Naive thymus-derived CD8-positive, alpha-beta T cell (primary cell): ENCODE measurements at regions not wholly inside any gene's neighbourhood (a gene's known extent, or its start where the extent isn't known, plus 50 kb on each side); places are given as distances from the start of the nearest gene placed in this dataset.

Experiments used
- ATAC-seq, 2 donors: fragments of 150-1000 bp; cut with Tn5 transposase in 1 of 2; sonication (Bioruptor Pico), chemical (Tn5 transposase) in 1 of 2; 1 replicate in 1 of 2; 2 replicates in 1 of 2; pipeline ENCODE4 v1.10.0; 2021; ENCODE audit warnings: mild to moderate bottlenecking in 2 of 2, moderate library complexity in 2 of 2
- POLR2A ChIA-PET: fragments of 350-600 bp; sonication (Branson Sonifier 250); formaldehyde crosslinking; loops from one replicate; lab custom pipeline; 2021; ENCODE audit warnings: antibody characterized with exemption; lab: Charles Lee
- DNase-seq, 10 donors: peaks; one replicate each; pipeline versions ENCODE4 v3.0.0 to v3.0.0-alpha.2; 2020 to 2022
- H3K27ac Mint-ChIP-seq, 10 donors: one replicate each; pipeline ENCODE4 v1.8.0; 2020 to 2022; ENCODE audit warnings: mild to moderate bottlenecking in 10 of 10, mixed read lengths in 10 of 10, moderate library complexity in 4 of 10, inconsistent platforms in 1 of 10
- H3K27me3 Mint-ChIP-seq, 5 donors: one replicate each; pipeline ENCODE4 v1.8.0; 2021 to 2022; ENCODE audit warnings: mixed read lengths in 5 of 5
- H3K36me3 Mint-ChIP-seq, 3 donors: one replicate each; pipeline ENCODE4 v1.8.0; 2020 to 2022; ENCODE audit warnings: mixed read lengths in 3 of 3, mild to moderate bottlenecking in 2 of 3, inconsistent platforms in 1 of 3
- H3K4me1 Mint-ChIP-seq, 4 donors: one replicate each; pipeline ENCODE4 v1.8.0; 2021 to 2022; ENCODE audit warnings: mixed read lengths in 4 of 4
- H3K4me3 Mint-ChIP-seq, 10 donors: one replicate each; pipeline ENCODE4 v1.8.0; 2020 to 2022; ENCODE audit warnings: mild to moderate bottlenecking in 10 of 10, mixed read lengths in 10 of 10, moderate library complexity in 6 of 10, inconsistent platforms in 1 of 10
- H3K9me3 Mint-ChIP-seq, 9 donors: one replicate each; pipeline ENCODE4 v1.8.0; 2020 to 2022; ENCODE audit warnings: mixed read lengths in 9 of 9, mild to moderate bottlenecking in 3 of 9, inconsistent platforms in 1 of 9, moderate library complexity in 1 of 9

GRCh38 chr13:81659984-81660383 is 1319.1 kb upstream of the SPRY2 start:
- no peak overlapping the region for H3K27ac Mint-ChIP-seq
- H3K27me3 Mint-ChIP-seq, result no peaks in the 10 kb centered on the region
- no peak overlapping the region for H3K4me3 Mint-ChIP-seq
- peaks cover 1 to 39% (median 9%) of the 10 kb centered on the region in 9 donors for H3K9me3 Mint-ChIP-seq
- ATAC-seq (no peak), DNase-seq (no peak)
- no peaks in the 10 kb centered on the region for H3K36me3 Mint-ChIP-seq
- H3K4me1 Mint-ChIP-seq, result no peaks in the 10 kb centered on the region
- POLR2A ChIA-PET, result no interaction called here

GRCh38 chr13:81658598-81659370 is 1317.9 kb upstream of the SPRY2 start:
- DNase-seq (no peak), ATAC-seq (no peak)
- H3K9me3 Mint-ChIP-seq, result peaks cover 3 to 39% (median 9%) of the 10 kb centered on the region in 9 donors
- POLR2A ChIA-PET, result no interaction called here
- H3K4me1 Mint-ChIP-seq, result no peaks in the 10 kb centered on the region
- no peaks in the 10 kb centered on the region for H3K36me3 Mint-ChIP-seq
- H3K4me3 Mint-ChIP-seq, result no peak overlapping the region
- no peaks in the 10 kb centered on the region for H3K27me3 Mint-ChIP-seq
- H3K27ac Mint-ChIP-seq, result no peak overlapping the region

GRCh38 chr13:81639984-81640582 is 1299.2 kb upstream of the SPRY2 start:
- H3K4me1 Mint-ChIP-seq, result no peaks in the 10 kb centered on the region
- no peak overlapping the region for H3K4me3 Mint-ChIP-seq
- H3K27me3 Mint-ChIP-seq, result no peaks in the 10 kb centered on the region
- POLR2A ChIA-PET, result no interaction called here
- ATAC-seq, result no peak
- H3K27ac Mint-ChIP-seq, result no peak overlapping the region
- no peak for DNase-seq
- peaks cover 0 to 16% (median 2%) of the 10 kb centered on the region in 9 donors for H3K9me3 Mint-ChIP-seq
- H3K36me3 Mint-ChIP-seq, result no peaks in the 10 kb centered on the region

GRCh38 chr13:81637457-81637856 is 1296.5 kb upstream of the SPRY2 start:
- ATAC-seq (no peak), DNase-seq (no peak)
- H3K27me3 Mint-ChIP-seq, result no peaks in the 10 kb centered on the region
- H3K36me3 Mint-ChIP-seq, result no peaks in the 10 kb centered on the region
- POLR2A ChIA-PET, result no interaction called here
- peaks cover 0 to 1% (median 0%) of the 10 kb centered on the region in 4 donors for H3K4me1 Mint-ChIP-seq
- H3K4me3 Mint-ChIP-seq, result no peak overlapping the region
- H3K9me3 Mint-ChIP-seq, result peaks cover 0 to 20% (median 3%) of the 10 kb centered on the region in 9 donors
- H3K27ac Mint-ChIP-seq, result no peak overlapping the region

- no peak for ATAC-seq
Measured at GRCh38 chr13:81636120-81636519, 1295.2 kb upstream of the SPRY2 start.

GRCh38 chr13:81615031-81615430 is 1274.1 kb upstream of the SPRY2 start:
- Mint-ChIP-seq H3K4me1 (no peaks in the 10 kb centered on the region), H3K4me3 (no peak overlapping the region), H3K36me3 (no peaks in the 10 kb centered on the region), H3K9me3 (peaks cover 0 to 14% (median 7%) of the 10 kb centered on the region in 9 donors), H3K27ac (no peak overlapping the region), H3K27me3 (no peaks in the 10 kb centered on the region)
- ATAC-seq (no peak), DNase-seq (no peak)
- POLR2A ChIA-PET, result no interaction called here

More at GRCh38 chr13:81636120-81636519, 1295.2 kb upstream of the SPRY2 start:
- peaks cover 0 to 1% (median 0%) of the 10 kb centered on the region in 4 donors for H3K4me1 Mint-ChIP-seq
- POLR2A ChIA-PET, result no interaction called here
- H3K27me3 Mint-ChIP-seq, result no peaks in the 10 kb centered on the region
- no peak for DNase-seq
- H3K36me3 Mint-ChIP-seq, result no peaks in the 10 kb centered on the region
- peaks cover 0 to 23% (median 7%) of the 10 kb centered on the region in 9 donors for H3K9me3 Mint-ChIP-seq
- H3K4me3 Mint-ChIP-seq, result no peak overlapping the region
- no peak overlapping the region for H3K27ac Mint-ChIP-seq

- Mint-ChIP-seq H3K27me3 (no peaks in the 10 kb centered on the region), H3K36me3 (peaks cover 0 to 6% (median 0%) of the 10 kb centered on the region in 3 donors), H3K4me1 (no peaks in the 10 kb centered on the region), H3K9me3 (peaks cover 0 to 23% (median 10%) of the 10 kb centered on the region in 9 donors), H3K27ac (no peak overlapping the region), H3K4me3 (no peak overlapping the region)
- ATAC-seq (no peak), DNase-seq (no peak)
- POLR2A ChIA-PET, result no interaction called here
Measured at GRCh38 chr13:81610644-81611043, 1269.7 kb upstream of the SPRY2 start.

GRCh38 chr13:81609335-81609734 is 1268.4 kb upstream of the SPRY2 start:
- POLR2A ChIA-PET, result no interaction called here
- no peaks in the 10 kb centered on the region for H3K27me3 Mint-ChIP-seq

GRCh38 chr13:81606074-81606473 is 1265.1 kb upstream of the SPRY2 start:
- no peak overlapping the region for H3K4me3 Mint-ChIP-seq
- DNase-seq, result no peak
- ATAC-seq, result no peak
- no peak overlapping the region for H3K27ac Mint-ChIP-seq
- peaks cover 0 to 6% (median 0%) of the 10 kb centered on the region in 3 donors for H3K36me3 Mint-ChIP-seq
- no peaks in the 10 kb centered on the region for H3K4me1 Mint-ChIP-seq
- H3K27me3 Mint-ChIP-seq, result no peaks in the 10 kb centered on the region
- H3K9me3 Mint-ChIP-seq, result peaks cover 0 to 21% (median 9%) of the 10 kb centered on the region in 9 donors
- POLR2A ChIA-PET, result no interaction called here

More at GRCh38 chr13:81609335-81609734, 1268.4 kb upstream of the SPRY2 start:
- ATAC-seq (no peak), DNase-seq (no peak)
- peaks cover 0 to 6% (median 0%) of the 10 kb centered on the region in 3 donors for H3K36me3 Mint-ChIP-seq
- H3K27ac Mint-ChIP-seq, result no peak overlapping the region
- peaks cover 0 to 19% (median 8%) of the 10 kb centered on the region in 9 donors for H3K9me3 Mint-ChIP-seq
- no peak overlapping the region for H3K4me3 Mint-ChIP-seq
- H3K4me1 Mint-ChIP-seq, result no peaks in the 10 kb centered on the region

- no peaks in the 10 kb centered on the region for H3K27me3 Mint-ChIP-seq
- H3K4me1 Mint-ChIP-seq, result no peaks in the 10 kb centered on the region
- no peak overlapping the region for H3K4me3 Mint-ChIP-seq
- peaks cover 0 to 2% (median 0%) of the 10 kb centered on the region in 3 donors for H3K36me3 Mint-ChIP-seq
- H3K27ac Mint-ChIP-seq, result no peak overlapping the region
- ATAC-seq (no peak), DNase-seq (no peak)
- POLR2A ChIA-PET, result no interaction called here
- peaks cover 0 to 14% (median 8%) of the 10 kb centered on the region in 9 donors for H3K9me3 Mint-ChIP-seq
Measured at GRCh38 chr13:81602241-81602640, 1261.3 kb upstream of the SPRY2 start.

- no peak overlapping the region for H3K27ac Mint-ChIP-seq
- peaks cover 2 to 14% (median 8%) of the 10 kb centered on the region in 9 donors for H3K9me3 Mint-ChIP-seq
- H3K4me3 Mint-ChIP-seq, result no peak overlapping the region
- H3K4me1 Mint-ChIP-seq, result no peaks in the 10 kb centered on the region
- DNase-seq, result no peak
- no peaks in the 10 kb centered on the region for H3K27me3 Mint-ChIP-seq
- ATAC-seq, result no peak
- POLR2A ChIA-PET, result no interaction called here
- no peaks in the 10 kb centered on the region for H3K36me3 Mint-ChIP-seq
Measured at GRCh38 chr13:81597101-81597500, 1256.2 kb upstream of the SPRY2 start.

- Mint-ChIP-seq H3K36me3 (no peaks in the 10 kb centered on the region), H3K4me1 (no peaks in the 10 kb centered on the region), H3K27me3 (no peaks in the 10 kb centered on the region), H3K4me3 (no peak overlapping the region), H3K27ac (no peak overlapping the region), H3K9me3 (peaks cover 0 to 13% (median 7%) of the 10 kb centered on the region in 9 donors)
- ATAC-seq (no peak), DNase-seq (no peak)
- POLR2A ChIA-PET, result no interaction called here
Measured at GRCh38 chr13:81596224-81596753, 1255.4 kb upstream of the SPRY2 start.

- DNase-seq (no peak), ATAC-seq (no peak)
- POLR2A ChIA-PET, result no interaction called here
- no peaks in the 10 kb centered on the region for H3K36me3 Mint-ChIP-seq
- no peaks in the 10 kb centered on the region for H3K4me1 Mint-ChIP-seq
- H3K27ac Mint-ChIP-seq, result no peak overlapping the region
- H3K9me3 Mint-ChIP-seq, result peaks cover 0 to 15% (median 2%) of the 10 kb centered on the region in 9 donors
- no peaks in the 10 kb centered on the region for H3K27me3 Mint-ChIP-seq
- no peak overlapping the region for H3K4me3 Mint-ChIP-seq
Measured at GRCh38 chr13:81591528-81592220, 1250.7 kb upstream of the SPRY2 start.
